ENCODE measurements at regions not wholly inside any gene's neighbourhood (a gene's known extent, or its start where the extent isn't known, plus 50 kb on each side); places are given as distances from the start of the nearest gene placed in this dataset.

GRCh38 chr10:9875353-9875752 lies 1142.3 kb upstream of the CELF2 start:
- Histone ChIP-seq H3K79me2 (ENCODE audit: low read depth) (no peaks in the 10 kb centered on the region), H3K27me3 (no peaks in the 10 kb centered on the region), H4K20me1 (ENCODE audit: low read depth) (no peaks in the 10 kb centered on the region), H3K36me3 (no peaks in the 10 kb centered on the region), H3K9ac (no peak overlapping the region), H3K4me1 (no peaks in the 10 kb centered on the region), H3F3A (ENCODE audit: low read depth) (no peaks in the 10 kb centered on the region), H3K27ac (no peak overlapping the region), H3K4me2 (no peak overlapping the region), H3K4me3 (no peak overlapping the region), H2AFZ (replicated peaks) (peak overlapping the region; percentile 88), H3K9me3 (ENCODE audit: low read depth) (no peaks in the 10 kb centered on the region)
- Mint-ChIP-seq H3K27me3 (ENCODE audit: insufficient read depth, low read depth) (no peaks in the 10 kb centered on the region), H3K4me3 (no peak overlapping the region), H3K9me3 (no peaks in the 10 kb centered on the region), H3K4me1 (no peaks in the 10 kb centered on the region), H3K36me3 (no peaks in the 10 kb centered on the region), H3K27ac (no peak overlapping the region)
- TF ChIP-seq EZH2phosphoT487 (IDR thresholded peaks at IDR 0.05), result no peak
- TF ChIP-seq EZH2 (IDR thresholded peaks at IDR 0.05), result no peak
- TF ChIP-seq, protein P1, sequence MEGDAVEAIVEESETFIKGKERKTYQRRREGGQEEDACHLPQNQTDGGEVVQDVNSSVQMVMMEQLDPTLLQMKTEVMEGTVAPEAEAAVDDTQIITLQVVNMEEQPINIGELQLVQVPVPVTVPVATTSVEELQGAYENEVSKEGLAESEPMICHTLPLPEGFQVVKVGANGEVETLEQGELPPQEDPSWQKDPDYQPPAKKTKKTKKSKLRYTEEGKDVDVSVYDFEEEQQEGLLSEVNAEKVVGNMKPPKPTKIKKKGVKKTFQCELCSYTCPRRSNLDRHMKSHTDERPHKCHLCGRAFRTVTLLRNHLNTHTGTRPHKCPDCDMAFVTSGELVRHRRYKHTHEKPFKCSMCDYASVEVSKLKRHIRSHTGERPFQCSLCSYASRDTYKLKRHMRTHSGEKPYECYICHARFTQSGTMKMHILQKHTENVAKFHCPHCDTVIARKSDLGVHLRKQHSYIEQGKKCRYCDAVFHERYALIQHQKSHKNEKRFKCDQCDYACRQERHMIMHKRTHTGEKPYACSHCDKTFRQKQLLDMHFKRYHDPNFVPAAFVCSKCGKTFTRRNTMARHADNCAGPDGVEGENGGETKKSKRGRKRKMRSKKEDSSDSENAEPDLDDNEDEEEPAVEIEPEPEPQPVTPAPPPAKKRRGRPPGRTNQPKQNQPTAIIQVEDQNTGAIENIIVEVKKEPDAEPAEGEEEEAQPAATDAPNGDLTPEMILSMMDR (IDR thresholded peaks at IDR 0.05), result no peak
- no peak for DNase-seq (ENCODE audit: low spot score)

DNA sequence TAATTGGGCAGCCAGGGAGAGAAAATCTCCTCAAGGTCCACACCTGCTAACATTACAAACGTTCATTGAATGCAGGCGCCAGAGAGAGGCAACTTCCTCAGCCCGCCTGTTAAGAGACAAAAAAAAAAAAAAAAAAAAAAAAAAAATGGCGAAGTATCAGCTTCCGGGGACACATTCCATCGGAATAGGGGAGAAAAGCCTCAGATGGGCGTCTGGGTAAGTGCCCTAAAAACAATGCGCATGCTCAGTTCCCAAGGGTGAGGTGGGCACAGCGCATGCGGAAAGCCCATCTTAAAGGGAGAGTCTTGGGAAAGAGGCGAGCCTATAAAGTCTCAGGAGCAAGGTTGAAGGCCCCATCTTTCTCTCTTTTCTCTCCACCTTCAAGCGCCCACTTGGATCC lies 1139.7 kb upstream of the CELF2 start:
- no peak overlapping the region for H3K4me3 Mint-ChIP-seq
- Histone ChIP-seq H2AFZ (replicated peaks) (no peak overlapping the region), H4K20me1 (ENCODE audit: low read depth) (no peaks in the 10 kb centered on the region), H3K27me3 (no peaks in the 10 kb centered on the region), H3F3A (ENCODE audit: low read depth) (no peaks in the 10 kb centered on the region), H3K9ac (no peak overlapping the region), H3K79me2 (ENCODE audit: low read depth) (no peaks in the 10 kb centered on the region), H3K36me3 (no peaks in the 10 kb centered on the region), H3K4me3 (no peak overlapping the region), H3K4me1 (no peaks in the 10 kb centered on the region), H3K9me3 (ENCODE audit: low read depth) (no peaks in the 10 kb centered on the region), H3K27ac (no peak overlapping the region), H3K4me2 (no peak overlapping the region)
- TF ChIP-seq EZH2phosphoT487 (IDR thresholded peaks at IDR 0.05), result no peak
- TF ChIP-seq, protein P1 (IDR thresholded peaks at IDR 0.05), result no peak
- TF ChIP-seq EZH2 (IDR thresholded peaks at IDR 0.05), result no peak
- no peaks in the 10 kb centered on the region for H3K9me3 Mint-ChIP-seq
- DNase-seq (ENCODE audit: low spot score), result no peak
- no peaks in the 10 kb centered on the region for H3K4me1 Mint-ChIP-seq
- no peaks in the 10 kb centered on the region for H3K27me3 Mint-ChIP-seq (ENCODE audit: insufficient read depth, low read depth)
- no peak overlapping the region for H3K27ac Mint-ChIP-seq
- no peaks in the 10 kb centered on the region for H3K36me3 Mint-ChIP-seq

GRCh38 chr10:9878383-9878782 lies 1139.3 kb upstream of the CELF2 start:
- Histone ChIP-seq H3F3A (ENCODE audit: low read depth) (no peaks in the 10 kb centered on the region), H2AFZ (replicated peaks) (no peak overlapping the region), H3K4me1 (no peaks in the 10 kb centered on the region), H3K27ac (no peak overlapping the region), H3K4me2 (no peak overlapping the region), H3K79me2 (ENCODE audit: low read depth) (no peaks in the 10 kb centered on the region), H3K27me3 (no peaks in the 10 kb centered on the region), H3K9me3 (ENCODE audit: low read depth) (peaks cover under 1% of the 10 kb centered on the region), H4K20me1 (ENCODE audit: low read depth) (no peaks in the 10 kb centered on the region), H3K36me3 (no peaks in the 10 kb centered on the region), H3K4me3 (no peak overlapping the region), H3K9ac (no peak overlapping the region)
- no peaks in the 10 kb centered on the region for H3K27me3 Mint-ChIP-seq (ENCODE audit: insufficient read depth, low read depth)
- no peak overlapping the region for H3K4me3 Mint-ChIP-seq
- H3K9me3 Mint-ChIP-seq, result peaks cover 3% of the 10 kb centered on the region
- no peak overlapping the region for H3K27ac Mint-ChIP-seq
- DNase-seq (ENCODE audit: low spot score), result no peak
- no peak for TF ChIP-seq EZH2 (IDR thresholded peaks at IDR 0.05)
- no peak for TF ChIP-seq EZH2phosphoT487 (IDR thresholded peaks at IDR 0.05)
- TF ChIP-seq, protein P1 (IDR thresholded peaks at IDR 0.05), result no peak
- H3K4me1 Mint-ChIP-seq, result no peaks in the 10 kb centered on the region
- H3K36me3 Mint-ChIP-seq, result no peaks in the 10 kb centered on the region

All from neural progenitor cell (in vitro differentiated cells).